ENCODE measurements at regions not wholly inside any gene's neighbourhood (a gene's known extent, or its start where the extent isn't known, plus 50 kb on each side); places are given as distances from the start of the nearest gene placed in this dataset.

DNA sequence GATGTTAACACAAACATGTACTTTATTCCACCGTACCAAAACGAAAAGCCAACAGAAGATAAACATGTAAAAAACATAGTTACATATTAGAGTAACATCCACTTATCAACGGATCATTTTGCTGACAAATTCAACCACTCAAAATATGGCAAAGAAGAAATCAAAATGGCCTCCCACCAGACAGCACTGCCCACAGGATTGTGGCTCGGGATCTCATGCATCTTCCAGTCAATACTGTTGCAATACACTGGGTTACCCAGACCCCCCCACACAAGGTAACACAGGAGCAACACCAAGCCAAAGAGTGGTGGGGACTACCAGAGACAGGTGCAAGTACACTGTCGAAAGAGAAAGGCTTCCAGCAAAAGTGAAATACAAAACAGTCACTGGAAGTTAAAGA is 57.9 kb upstream of the NHSL1 start:
- TF ChIP-seq, protein P1, sequence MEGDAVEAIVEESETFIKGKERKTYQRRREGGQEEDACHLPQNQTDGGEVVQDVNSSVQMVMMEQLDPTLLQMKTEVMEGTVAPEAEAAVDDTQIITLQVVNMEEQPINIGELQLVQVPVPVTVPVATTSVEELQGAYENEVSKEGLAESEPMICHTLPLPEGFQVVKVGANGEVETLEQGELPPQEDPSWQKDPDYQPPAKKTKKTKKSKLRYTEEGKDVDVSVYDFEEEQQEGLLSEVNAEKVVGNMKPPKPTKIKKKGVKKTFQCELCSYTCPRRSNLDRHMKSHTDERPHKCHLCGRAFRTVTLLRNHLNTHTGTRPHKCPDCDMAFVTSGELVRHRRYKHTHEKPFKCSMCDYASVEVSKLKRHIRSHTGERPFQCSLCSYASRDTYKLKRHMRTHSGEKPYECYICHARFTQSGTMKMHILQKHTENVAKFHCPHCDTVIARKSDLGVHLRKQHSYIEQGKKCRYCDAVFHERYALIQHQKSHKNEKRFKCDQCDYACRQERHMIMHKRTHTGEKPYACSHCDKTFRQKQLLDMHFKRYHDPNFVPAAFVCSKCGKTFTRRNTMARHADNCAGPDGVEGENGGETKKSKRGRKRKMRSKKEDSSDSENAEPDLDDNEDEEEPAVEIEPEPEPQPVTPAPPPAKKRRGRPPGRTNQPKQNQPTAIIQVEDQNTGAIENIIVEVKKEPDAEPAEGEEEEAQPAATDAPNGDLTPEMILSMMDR (IDR thresholded peaks at IDR 0.05), result no peak
- TF ChIP-seq POLR2AphosphoS5 (IDR thresholded peaks at IDR 0.05), result no peak
- no peak for TF ChIP-seq POLR2A (IDR thresholded peaks at IDR 0.05)

Data from suprapubic skin (tissue), 4 donors.